IMR-90 (cell line): ENCODE measurements at regions not wholly inside any gene's neighbourhood (a gene's known extent, or its start where the extent isn't known, plus 50 kb on each side); places are given as distances from the start of the nearest gene placed in this dataset.

Experiments
- ATAC-seq: fragments of 200-7000 bp; cut with Tn5 transposase; 2 replicates; pipeline ENCODE4 v1.9.1; 2020; ENCODE audit warnings: low read depth, mild to moderate bottlenecking, moderate library complexity
- BruUV-seq: library from RNA; stranded (reverse); fragments of 400-500 nt; replicated peaks from 2 replicates; lab custom pipeline; 2021; lab: Mats Ljungman, UMichigan
- CTCF ChIA-PET: fragments of 300-600 bp; formaldehyde crosslinking; extraction: SDS; loops from one replicate; lab custom pipeline; 2021; ENCODE audit warnings: antibody characterized with exemption; lab: Yijun Ruan, JAX
- POLR2A ChIA-PET: fragments of 300-600 bp; sonication (Branson Sonifier 250); formaldehyde crosslinking; loops from one replicate; lab custom pipeline; 2022; ENCODE audit warnings: antibody characterized with exemption; ENCODE audit not compliant: unreplicated experiment; lab: Charles Lee
- DNase-seq: peaks from one replicate; pipeline ENCODE4 v3.0.0; 2013
- H2AFZ ChIP-seq: replicated peaks from 2 replicates; pipeline ENCODE3; 2013; ENCODE audit warnings: low read length, mild to moderate bottlenecking; ENCODE audit not compliant: poor library complexity
- H2AK5ac ChIP-seq: 2 replicates; pipeline ENCODE4 v1.6.1; 2013; ENCODE audit warnings: low read depth, low read length, inconsistent platforms
- H2AK9ac ChIP-seq: replicated peaks from 2 replicates; pipeline ENCODE3; 2013; ENCODE audit warnings: mild to moderate bottlenecking, low read depth, low read length, moderate library complexity; ENCODE audit not compliant: poor library complexity
- H2BK120ac ChIP-seq: 2 replicates; pipeline ENCODE4 v1.6.1; 2013; ENCODE audit warnings: low read depth, low read length, inconsistent platforms
- H2BK15ac ChIP-seq: 3 replicates; pipeline ENCODE4 v1.6.1; 2013; ENCODE audit warnings: low read depth, low read length, inconsistent platforms
- H2BK20ac ChIP-seq: 2 replicates; pipeline ENCODE4 v1.6.1; 2013; ENCODE audit warnings: low read depth, mild to moderate bottlenecking, inconsistent platforms, low read length, moderate library complexity
- H2BK5ac ChIP-seq: 2 replicates; pipeline ENCODE4 v1.6.1; 2013; ENCODE audit warnings: mild to moderate bottlenecking, low read depth, low read length, inconsistent platforms; ENCODE audit not compliant: poor library complexity, severe bottlenecking
- H3K14ac ChIP-seq: replicated peaks from 2 replicates; pipeline ENCODE4 v1.6.1; 2013; ENCODE audit warnings: low read depth, low read length, inconsistent platforms
- H3K18ac ChIP-seq: 2 replicates; pipeline ENCODE4 v1.6.1; 2013; ENCODE audit warnings: low read depth, low read length, control low read depth
- H3K23ac ChIP-seq: 2 replicates; pipeline ENCODE4 v1.6.1; 2013; ENCODE audit warnings: low read depth, low read length, inconsistent platforms
- H3K27ac ChIP-seq: 2 replicates; pipeline ENCODE4 v1.5.1; 2013; ENCODE audit warnings: mild to moderate bottlenecking, control low read depth, low read length; ENCODE audit not compliant: insufficient read depth
- H3K27me3 ChIP-seq: 2 replicates; pipeline ENCODE4 v1.6.1; 2013; ENCODE audit warnings: low read length; ENCODE audit not compliant: control insufficient read depth, insufficient read depth
- H3K36me3 ChIP-seq: 2 replicates; pipeline ENCODE4 v1.6.1; 2013; ENCODE audit warnings: low read length, mixed read lengths; ENCODE audit not compliant: control insufficient read depth, insufficient read depth
- H3K4ac ChIP-seq: 2 replicates; pipeline ENCODE4 v1.6.1; 2013; ENCODE audit warnings: low read depth, low read length, inconsistent platforms
- H3K4me1 ChIP-seq: 2 replicates; pipeline ENCODE4 v1.6.1; 2013; ENCODE audit warnings: low read length, mixed read lengths; ENCODE audit not compliant: control insufficient read depth, insufficient read depth
- H3K4me2 ChIP-seq: 2 replicates; pipeline ENCODE4 v1.6.1; 2013; ENCODE audit warnings: low read depth, mild to moderate bottlenecking, control low read depth, low read length, moderate library complexity
- H3K4me3 ChIP-seq: 2 replicates; pipeline ENCODE4 v1.5.1; 2013; ENCODE audit warnings: low read depth, mild to moderate bottlenecking, control low read depth, low read length, moderate library complexity; ENCODE audit not compliant: insufficient read depth
- H3K56ac ChIP-seq: 2 replicates; pipeline ENCODE4 v1.6.1; 2013; ENCODE audit warnings: low read length, inconsistent platforms; ENCODE audit not compliant: insufficient read depth; ENCODE audit errors: extremely low read depth
- H3K79me1 ChIP-seq, 2 experiments: 2 replicates each; pipeline ENCODE4 v1.6.1; 2013; ENCODE audit warnings: low read length in 2 of 2, inconsistent platforms in 1 of 2, low read depth in 1 of 2
- H3K9ac ChIP-seq: 2 replicates; pipeline ENCODE4 v1.6.1; 2013; ENCODE audit warnings: low read depth, low read length, control low read depth
- H3K9me1 ChIP-seq: 2 replicates; pipeline ENCODE4 v1.6.1; 2013; ENCODE audit warnings: low read length, inconsistent platforms; ENCODE audit not compliant: insufficient read depth
- H3K9me3 ChIP-seq: 2 replicates; pipeline ENCODE4 v1.6.1; 2013; ENCODE audit warnings: low read length; ENCODE audit not compliant: control insufficient read depth, insufficient read depth
- H4K20me1 ChIP-seq: 2 replicates; pipeline ENCODE4 v1.6.1; 2013; ENCODE audit warnings: low read length, inconsistent platforms; ENCODE audit not compliant: insufficient read depth
- H4K5ac ChIP-seq: 2 replicates; pipeline ENCODE4 v1.6.1; 2013; ENCODE audit warnings: mild to moderate bottlenecking, low read depth, low read length, control low read depth
- H4K8ac ChIP-seq, 2 experiments: 2 replicates each; pipeline ENCODE4 v1.6.1; 2013; ENCODE audit warnings: low read depth in 2 of 2, low read length in 2 of 2, control low read depth in 1 of 2, inconsistent platforms in 1 of 2
- H4K91ac ChIP-seq: 2 replicates; pipeline ENCODE4 v1.6.1; 2013; ENCODE audit warnings: low read depth, low read length, inconsistent platforms; ENCODE audit not compliant: insufficient read depth
- CTCF ChIP-seq: conservative IDR thresholded peaks from 2 replicates; pipeline ENCODE4 v1.5.1; 2012; ENCODE audit warnings: mild to moderate bottlenecking, low read depth, low read length, improper control_type of control experiment
- FOS ChIP-seq: fragments of 150-350 bp; IDR thresholded peaks from 2 replicates; pipeline ENCODE4 v1.6.1; 2016; ENCODE audit warnings: low read depth, low read length
- MAZ ChIP-seq: IDR thresholded peaks from 2 replicates; pipeline ENCODE4 v1.6.1; 2012; ENCODE audit warnings: low read depth, mild to moderate bottlenecking, low read length, improper control_type of control experiment, moderate library complexity, borderline replicate concordance
- POLR2A ChIP-seq: IDR thresholded peaks from 2 replicates; pipeline ENCODE4 v1.6.1; 2012; ENCODE audit warnings: mild to moderate bottlenecking, low read depth, low read length
- RAD21 ChIP-seq: IDR thresholded peaks from 2 replicates; pipeline ENCODE4 v1.6.1; 2012; ENCODE audit warnings: low read length, improper control_type of control experiment
- RFX5 ChIP-seq: IDR thresholded peaks from 2 replicates; pipeline ENCODE4 v1.8.0; 2012; ENCODE audit warnings: low read depth, mild to moderate bottlenecking, low read length, moderate library complexity
- SMC3 ChIP-seq: fragments of 150-350 bp; IDR thresholded peaks from 2 replicates; pipeline ENCODE4 v1.6.1; 2016; ENCODE audit warnings: low read depth, mild to moderate bottlenecking, antibody characterized with exemption, low read length, moderate library complexity
- WGBS, 2 experiments: methylation state at CpG; one replicate each; pipeline versions ENCODE4 v1.1.5 to v1.1.7; 2013; ENCODE audit warnings: missing lambda C conversion rate in 2 of 2; ENCODE audit not compliant: insufficient read length in 1 of 2; ENCODE audit errors: extremely low coverage in 2 of 2; 5-methylcytosine and 5-hydroxymethylcytosine counted together
- dilution Hi-C: fragments of 300-500 bp; cut with HindIII; formaldehyde crosslinking; loops from one replicate; pipeline ENCODE4 v1.14.3; 2018; ENCODE audit warnings: low sequenced_read_pairs; ENCODE audit not compliant: unreplicated experiment
- in situ Hi-C: fragments of 300-500 bp; cut with MboI; formaldehyde crosslinking; loops from 3 replicates; pipeline ENCODE4 v1.14.3; 2019; ENCODE audit warnings: low sequenced_read_pairs, inconsistent platforms, mixed read lengths
- intact Hi-C: fragments of 100-400 bp; cut with micrococcal nuclease; formaldehyde crosslinking; loops from 2 replicates; pipeline ENCODE4 v1.10.0; 2022

DNA sequence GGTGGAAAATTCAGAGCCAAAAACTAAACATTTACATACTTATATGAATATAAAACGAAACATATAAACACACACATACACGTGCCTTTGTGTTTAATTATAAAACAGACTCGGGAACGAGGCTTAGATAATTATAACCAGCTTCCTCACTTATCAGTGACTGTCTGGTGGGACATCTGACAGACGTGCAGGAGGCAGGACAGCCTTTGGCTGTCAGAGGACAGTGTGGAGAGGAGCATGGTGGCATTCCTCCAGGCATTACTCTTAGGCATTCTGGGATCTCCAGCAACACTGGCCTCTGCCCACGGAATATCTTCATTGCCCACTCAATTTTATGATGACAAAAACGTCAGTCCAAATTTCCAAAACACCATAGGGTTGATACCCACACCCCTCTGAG, 262.2 kb upstream of the NFE2L3 start:
- H2BK20ac ChIP-seq: no peak overlapping the region
- TF ChIP-seq SMC3 (no peak), FOS (no peak), CTCF (no peak), POLR2A (no peak), MAZ (no peak), RAD21 (no peak), RFX5 (no peak)
- no peak overlapping the region for H3K4me2 ChIP-seq
- H3K4me3 ChIP-seq: no peak overlapping the region
- no peak overlapping the region for H3K4ac ChIP-seq
- H3K79me1 ChIP-seq: no peaks in the 10 kb centered on the region
- no peak overlapping the region for H4K8ac ChIP-seq
- no peaks in the 10 kb centered on the region for H3K9me3 ChIP-seq
- no peak overlapping the region for H2AK9ac ChIP-seq
- ATAC-seq (no peak), DNase-seq (no peak)
- in situ Hi-C loops (loop anchor here (5.0 to 10.0 kb wide), 2 partner anchors 478 to 785 kb away; no protein-coding TSS in a partner anchor), intact Hi-C loops (loop anchor here (5.0 kb wide), 2 partner anchors 308 to 1253 kb away; partner anchors contain the start of gene HOXA5), dilution Hi-C loops (no loop called here)
- no peak overlapping the region for H3K27ac ChIP-seq
- H3K27me3 ChIP-seq: peaks cover 30% of the 10 kb centered on the region
- ChIA-PET POLR2A (no interaction called here), CTCF (no interaction called here)
- H3K36me3 ChIP-seq: no peaks in the 10 kb centered on the region
- H3K14ac ChIP-seq: no peak overlapping the region
- no peak overlapping the region for H2BK120ac ChIP-seq
- no peaks in the 10 kb centered on the region for H3K4me1 ChIP-seq
- H3K23ac ChIP-seq: no peak overlapping the region
- H4K20me1 ChIP-seq: no peaks in the 10 kb centered on the region
- H4K5ac ChIP-seq: no peak overlapping the region
- 19% methylated on average over 2 of the region's 7 CpGs; no CpG with 5 or more reads in 1 of the 2 experiments for WGBS, 2 experiments
- no peak overlapping the region for H2AFZ ChIP-seq
- no peak overlapping the region for H2AK5ac ChIP-seq
- H3K18ac ChIP-seq: no peak overlapping the region
- no TSS peak for BruUV-seq
- H3K9ac ChIP-seq: no peak overlapping the region
- no peak overlapping the region for H2BK15ac ChIP-seq
- H2BK5ac ChIP-seq: no peak overlapping the region
- H3K9me1 ChIP-seq: no peaks in the 10 kb centered on the region
- no peak overlapping the region for H3K56ac ChIP-seq
- H4K91ac ChIP-seq: no peak overlapping the region
